Progenitor cell of endocrine pancreas (in vitro differentiated cells): ENCODE measurements at regions not wholly inside any gene's neighbourhood (a gene's known extent, or its start where the extent isn't known, plus 50 kb on each side); places are given as distances from the start of the nearest gene placed in this dataset.

Experiments used
- DNase-seq: peaks from one replicate; pipeline ENCODE4 v3.0.0; 2021; ENCODE audit warnings: low spot score; ENCODE audit not compliant: unreplicated experiment
- H3K27ac Mint-ChIP-seq: 2 replicates; pipeline ENCODE4 v1.8.0; 2021; ENCODE audit warnings: mild to moderate bottlenecking, moderate library complexity, mixed read lengths
- H3K27me3 Mint-ChIP-seq: 2 replicates; pipeline ENCODE4 v1.8.0; 2021; ENCODE audit warnings: mixed read lengths
- H3K36me3 Mint-ChIP-seq: 2 replicates; pipeline ENCODE4 v1.8.0; 2022; ENCODE audit warnings: mixed read lengths; ENCODE audit not compliant: insufficient read depth
- H3K4me1 Mint-ChIP-seq: 2 replicates; pipeline ENCODE4 v1.8.0; 2021; ENCODE audit warnings: low read depth, mixed read lengths
- H3K4me3 Mint-ChIP-seq: 2 replicates; pipeline ENCODE4 v1.8.0; 2021; ENCODE audit warnings: low read depth, mild to moderate bottlenecking, moderate library complexity, mixed read lengths
- H3K9me3 Mint-ChIP-seq: 2 replicates; pipeline ENCODE4 v1.8.0; 2021; ENCODE audit warnings: low read depth, mixed read lengths
- CTCF ChIP-seq: fragments of 200-600 bp; sonication (generic); IDR thresholded peaks from one replicate; pipeline ENCODE4 v1.5.0; 2021; ENCODE audit warnings: antibody characterized with exemption, mild to moderate bottlenecking; ENCODE audit not compliant: unreplicated experiment

- H3K4me1 Mint-ChIP-seq: peaks cover 16% of the 10 kb centered on the region
- no peaks in the 10 kb centered on the region for H3K36me3 Mint-ChIP-seq
- peaks cover 15% of the 10 kb centered on the region for H3K27me3 Mint-ChIP-seq
- no peak for DNase-seq
- no peak overlapping the region for H3K4me3 Mint-ChIP-seq
- no peak for TF ChIP-seq CTCF
- H3K9me3 Mint-ChIP-seq: no peaks in the 10 kb centered on the region
- no peak overlapping the region for H3K27ac Mint-ChIP-seq
Measured at GRCh38 chr10:130479926-130480325, 343.7 kb downstream of the GLRX3 start.

GRCh38 chr10:130480491-130480890 is 344.3 kb downstream of the GLRX3 start:
- H3K9me3 Mint-ChIP-seq: no peaks in the 10 kb centered on the region
- peaks cover 15% of the 10 kb centered on the region for H3K27me3 Mint-ChIP-seq
- DNase-seq: no peak
- peaks cover 16% of the 10 kb centered on the region for H3K4me1 Mint-ChIP-seq
- H3K36me3 Mint-ChIP-seq: no peaks in the 10 kb centered on the region
- no peak overlapping the region for H3K27ac Mint-ChIP-seq
- no peak overlapping the region for H3K4me3 Mint-ChIP-seq
- TF ChIP-seq CTCF: no peak

- Mint-ChIP-seq H3K9me3 (no peaks in the 10 kb centered on the region), H3K4me3 (no peak overlapping the region), H3K4me1 (peaks cover 11% of the 10 kb centered on the region), H3K27me3 (peaks cover 15% of the 10 kb centered on the region), H3K36me3 (no peaks in the 10 kb centered on the region), H3K27ac (no peak overlapping the region)
- no peak for DNase-seq
- TF ChIP-seq CTCF: no peak
Measured at GRCh38 chr10:130481076-130481930, 345.1 kb downstream of the GLRX3 start.

GRCh38 chr10:130481936-130482335 is 345.7 kb downstream of the GLRX3 start:
- Mint-ChIP-seq H3K4me3 (no peak overlapping the region), H3K4me1 (peaks cover 9% of the 10 kb centered on the region), H3K27me3 (peaks cover 15% of the 10 kb centered on the region), H3K27ac (no peak overlapping the region), H3K36me3 (no peaks in the 10 kb centered on the region), H3K9me3 (no peaks in the 10 kb centered on the region)
- no peak for TF ChIP-seq CTCF
- DNase-seq: no peak

- no peaks in the 10 kb centered on the region for H3K9me3 Mint-ChIP-seq
- H3K36me3 Mint-ChIP-seq: no peaks in the 10 kb centered on the region
- DNase-seq: no peak
- no peak for TF ChIP-seq CTCF
- H3K4me1 Mint-ChIP-seq: peaks cover 16% of the 10 kb centered on the region
- peaks cover 4% of the 10 kb centered on the region for H3K27me3 Mint-ChIP-seq
- H3K4me3 Mint-ChIP-seq: no peak overlapping the region
- H3K27ac Mint-ChIP-seq: no peak overlapping the region
Measured at GRCh38 chr10:130483691-130484467, 347.7 kb downstream of the GLRX3 start.
